Sigmoid colon (tissue), 4 donors: ENCODE measurements at regions not wholly inside any gene's neighbourhood (a gene's known extent, or its start where the extent isn't known, plus 50 kb on each side); places are given as distances from the start of the nearest gene placed in this dataset.

ENCODE experiments used
- POLR2AphosphoS5 ChIP-seq, 4 donors: sonication (generic); formaldehyde crosslinking; IDR thresholded peaks; one replicate each; pipeline ENCODE4 v1.6.1; 2017; ENCODE audit warnings: antibody characterized with exemption in 4 of 4
- TF ChIP-seq, protein P1 (sequence below), 4 experiments: fragments of 450-650 bp in 3 of 4; fragments of 200-600 bp in 1 of 4; IDR thresholded peaks; one replicate each; pipeline ENCODE4 v1.5.1; 2016 to 2019; ENCODE audit warnings: antibody characterized with exemption in 4 of 4, mild to moderate bottlenecking in 3 of 4, moderate library complexity in 2 of 4

DNA sequence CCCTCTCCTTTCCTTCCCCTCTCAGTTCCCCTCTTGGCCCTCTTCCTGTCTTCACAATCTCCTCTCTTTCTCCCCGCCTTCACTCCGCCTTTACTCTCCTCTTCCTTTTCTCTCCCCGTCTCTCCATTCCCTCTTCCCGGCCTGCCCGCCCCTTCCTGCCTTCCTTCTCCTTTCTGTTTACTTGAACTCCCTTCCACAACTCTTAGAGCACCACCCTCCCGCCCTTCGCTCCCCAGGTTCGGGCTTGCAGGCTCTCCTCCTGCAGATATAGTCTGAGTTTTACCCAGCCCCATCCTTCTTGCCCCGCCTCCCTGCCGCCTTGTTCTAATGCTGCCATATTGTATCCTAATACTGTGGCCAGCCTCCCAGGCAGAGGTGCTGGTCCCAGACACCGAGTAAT, 201.5 kb upstream of the N4BP1 start:
- TF ChIP-seq POLR2AphosphoS5 (IDR thresholded peaks at IDR 0.05) = no peak
- TF ChIP-seq, protein P1, sequence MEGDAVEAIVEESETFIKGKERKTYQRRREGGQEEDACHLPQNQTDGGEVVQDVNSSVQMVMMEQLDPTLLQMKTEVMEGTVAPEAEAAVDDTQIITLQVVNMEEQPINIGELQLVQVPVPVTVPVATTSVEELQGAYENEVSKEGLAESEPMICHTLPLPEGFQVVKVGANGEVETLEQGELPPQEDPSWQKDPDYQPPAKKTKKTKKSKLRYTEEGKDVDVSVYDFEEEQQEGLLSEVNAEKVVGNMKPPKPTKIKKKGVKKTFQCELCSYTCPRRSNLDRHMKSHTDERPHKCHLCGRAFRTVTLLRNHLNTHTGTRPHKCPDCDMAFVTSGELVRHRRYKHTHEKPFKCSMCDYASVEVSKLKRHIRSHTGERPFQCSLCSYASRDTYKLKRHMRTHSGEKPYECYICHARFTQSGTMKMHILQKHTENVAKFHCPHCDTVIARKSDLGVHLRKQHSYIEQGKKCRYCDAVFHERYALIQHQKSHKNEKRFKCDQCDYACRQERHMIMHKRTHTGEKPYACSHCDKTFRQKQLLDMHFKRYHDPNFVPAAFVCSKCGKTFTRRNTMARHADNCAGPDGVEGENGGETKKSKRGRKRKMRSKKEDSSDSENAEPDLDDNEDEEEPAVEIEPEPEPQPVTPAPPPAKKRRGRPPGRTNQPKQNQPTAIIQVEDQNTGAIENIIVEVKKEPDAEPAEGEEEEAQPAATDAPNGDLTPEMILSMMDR (IDR thresholded peaks at IDR 0.05) = no peak
